ENCODE measurements at regions not wholly inside any gene's neighbourhood (a gene's known extent, or its start where the extent isn't known, plus 50 kb on each side); places are given as distances from the start of the nearest gene placed in this dataset.

DNA sequence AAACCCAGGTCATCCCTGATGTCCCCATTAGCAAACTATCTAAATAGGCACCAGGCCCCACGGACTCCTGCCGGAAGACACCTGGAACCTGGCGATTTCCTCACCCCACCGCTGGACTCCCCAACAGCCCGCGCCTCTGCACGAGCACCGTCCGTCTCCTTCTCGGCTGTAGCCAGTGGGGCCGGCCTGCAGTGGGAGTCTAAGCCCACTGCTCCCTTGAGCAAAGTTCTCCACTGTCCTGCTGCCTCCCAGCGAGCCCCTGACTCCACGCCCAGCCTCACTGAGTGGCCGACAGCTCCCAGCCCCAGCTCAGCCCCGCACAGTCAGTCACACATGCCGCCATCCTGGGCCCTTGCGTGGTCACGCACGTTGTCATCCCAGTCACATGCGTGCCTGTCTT is 211.3 kb upstream of the PPP2R2D start:
- DNase-seq (ENCODE audit: low read depth in 3 of 3): no peak

DNA sequence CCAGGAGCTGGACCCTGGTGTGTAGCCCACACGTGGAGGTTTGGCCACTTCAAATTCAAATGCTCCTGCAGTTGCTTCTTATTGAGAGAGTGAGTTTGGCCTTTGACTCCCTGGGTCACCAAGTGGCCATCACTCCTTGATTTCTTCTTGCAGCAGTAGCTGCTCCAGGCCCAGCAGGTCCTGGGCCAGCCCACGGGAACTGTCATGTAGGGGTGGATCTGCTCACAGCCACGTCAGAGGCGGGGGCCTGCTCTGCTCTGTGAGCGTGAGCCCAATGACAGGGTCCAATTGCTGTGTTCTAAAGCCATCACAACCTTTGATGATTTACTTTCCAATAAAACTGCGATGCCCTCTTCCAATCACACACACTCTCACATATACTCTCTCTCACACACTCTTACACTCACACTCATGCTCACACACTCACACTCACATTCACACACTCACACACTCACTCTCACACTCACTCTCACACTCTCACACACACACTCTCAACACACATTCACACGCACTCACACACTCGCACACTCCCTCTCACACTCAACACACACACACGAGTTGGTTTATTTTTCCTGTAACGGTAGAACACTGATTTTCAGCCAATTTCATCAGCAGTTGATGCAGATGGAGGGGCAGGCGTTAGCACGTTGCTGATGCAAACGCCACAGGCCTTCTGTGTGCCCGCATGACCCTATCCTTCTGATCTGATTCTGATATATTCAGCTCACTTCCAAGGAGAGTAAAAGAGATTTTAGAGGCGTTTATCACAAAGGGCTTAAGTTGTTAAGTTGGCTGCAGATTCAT is 210.7 kb upstream of the PPP2R2D start:
- DNase-seq (ENCODE audit: low read depth in 3 of 3): no peak

DNA sequence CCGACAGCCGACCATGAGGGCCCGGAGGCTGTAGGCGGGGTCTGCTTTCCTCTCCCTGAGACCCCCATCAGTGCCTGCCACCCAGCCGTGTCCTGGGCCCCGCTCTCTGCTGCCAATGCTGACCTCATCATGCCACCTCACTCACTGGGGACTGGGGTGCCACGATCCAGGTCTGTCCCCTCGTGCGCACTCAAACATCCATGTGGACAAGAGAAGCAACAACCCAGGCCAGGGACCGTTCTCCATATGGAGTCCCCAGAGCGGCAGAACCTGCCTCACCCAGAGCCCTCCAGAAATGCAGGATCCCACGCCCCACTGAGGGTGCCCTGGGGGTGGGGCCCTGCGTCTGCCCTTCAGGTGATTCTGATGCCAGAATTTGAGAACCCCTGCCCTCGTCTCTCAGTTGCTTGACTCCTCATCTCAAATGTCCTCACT is 210.0 kb upstream of the PPP2R2D start:
- DNase-seq (ENCODE audit: low read depth in 3 of 3): no peak

GRCh38 chr10:131691481-131692090 is 209.2 kb upstream of the PPP2R2D start:
- DNase-seq (ENCODE audit: low read depth in 3 of 3): no peak

DNA sequence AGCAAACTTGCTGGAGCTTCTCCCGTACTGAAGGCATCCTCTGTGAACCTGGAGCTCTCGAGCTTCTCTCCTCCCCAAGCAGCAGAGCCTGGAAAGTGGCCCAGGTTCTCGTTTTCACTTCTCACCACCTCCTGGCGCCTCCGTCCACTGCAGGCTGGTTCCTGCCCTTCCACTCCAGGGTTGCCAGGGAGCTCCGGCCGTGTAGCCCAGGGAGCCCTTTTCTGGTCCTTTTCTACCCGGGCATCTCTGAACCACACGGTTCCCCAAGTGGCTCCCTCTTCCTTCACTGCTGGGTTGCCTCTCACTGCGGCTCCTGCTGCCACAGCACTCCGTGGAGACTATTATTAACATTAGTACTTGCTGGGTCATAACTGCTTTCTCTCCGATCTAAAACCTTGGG is 208.6 kb upstream of the PPP2R2D start:
- no peak for DNase-seq (ENCODE audit: low read depth in 3 of 3)

- DNase-seq (ENCODE audit: low read depth in 3 of 3): no peak
Measured at GRCh38 chr10:131692686-131693334, 208.0 kb upstream of the PPP2R2D start.

DNA sequence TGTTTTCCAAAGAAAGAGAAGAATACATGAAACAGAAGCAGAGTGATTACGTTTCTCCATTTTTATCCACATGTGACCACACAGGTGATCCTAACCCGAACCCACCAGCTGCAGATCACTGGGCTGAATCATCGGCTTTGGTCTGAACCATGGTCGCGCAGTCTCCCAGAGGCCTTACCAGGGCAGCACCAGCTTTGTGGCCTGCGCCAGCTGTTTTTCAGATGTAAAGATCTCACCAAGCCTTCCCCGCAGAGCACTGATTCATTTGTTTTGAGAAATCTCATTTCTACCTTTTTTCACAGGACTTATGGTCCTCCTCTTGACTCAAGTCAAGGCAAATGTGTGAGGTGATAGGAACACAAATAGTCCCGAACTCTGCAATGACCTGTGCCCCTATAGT is 207.0 kb upstream of the PPP2R2D start:
- DNase-seq (ENCODE audit: low read depth in 3 of 3): no peak

GRCh38 chr10:131694168-131694780 is 206.5 kb upstream of the PPP2R2D start:
- no peak for DNase-seq (ENCODE audit: low read depth in 3 of 3)

- no peak for DNase-seq (ENCODE audit: low read depth in 3 of 3)
Measured at GRCh38 chr10:131694781-131695495, 205.9 kb upstream of the PPP2R2D start.

DNA sequence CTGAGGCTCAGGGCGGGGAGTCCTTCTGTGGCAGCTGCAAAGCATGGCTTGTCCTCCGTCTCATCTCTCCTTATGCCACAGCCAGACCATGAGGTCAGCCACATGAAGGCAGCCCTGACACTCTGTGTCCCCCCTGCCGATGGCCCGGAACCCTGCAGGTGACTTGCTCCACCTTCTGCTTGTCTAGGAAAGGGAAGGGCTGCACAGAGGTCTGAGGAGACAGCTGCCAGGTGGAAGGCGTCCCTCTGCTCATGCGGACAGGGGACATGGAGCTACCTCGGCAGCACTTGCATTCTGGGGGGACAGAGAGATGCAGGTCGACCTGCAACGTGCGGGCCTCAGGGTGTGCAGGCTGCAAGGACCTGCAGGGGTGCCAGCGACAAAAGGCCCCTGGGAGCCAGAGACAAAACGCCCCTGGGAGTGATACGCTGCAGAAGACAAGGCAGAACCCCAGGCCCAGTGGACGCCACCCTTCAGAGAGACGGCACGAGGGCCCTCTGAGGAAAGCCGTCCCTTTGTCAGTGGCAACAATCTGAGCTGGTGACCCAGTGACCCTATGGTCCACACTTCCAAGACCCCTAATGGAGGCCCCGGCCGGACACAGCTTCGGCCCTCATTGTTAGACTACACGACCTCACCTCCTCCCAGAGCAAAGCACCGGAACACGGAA is 205.2 kb upstream of the PPP2R2D start:
- DNase-seq (ENCODE audit: low read depth in 3 of 3): no peak

- DNase-seq (ENCODE audit: low read depth in 3 of 3): no peak
Measured at GRCh38 chr10:131697476-131698128, 203.2 kb upstream of the PPP2R2D start.

DNA sequence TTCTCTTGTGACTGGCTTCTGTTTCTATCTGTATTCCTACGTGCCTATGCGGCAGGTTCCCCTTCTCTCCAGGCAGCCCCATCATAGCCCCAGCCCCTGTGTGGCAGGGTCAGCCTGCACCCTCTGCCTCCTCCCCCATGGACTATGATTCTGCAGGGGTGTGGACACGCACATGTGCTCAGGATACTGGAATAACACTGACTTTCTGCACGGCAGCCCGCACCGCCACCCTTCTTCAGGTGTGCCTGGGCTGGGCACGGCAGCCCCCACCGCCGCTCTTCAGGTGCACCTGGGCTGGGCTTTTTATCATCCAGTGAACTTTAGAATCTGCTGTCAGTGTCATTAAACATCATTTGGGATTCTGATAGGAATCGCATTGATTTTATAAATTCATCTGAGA is 202.6 kb upstream of the PPP2R2D start:
- no peak for DNase-seq (ENCODE audit: low read depth in 3 of 3)

DNA sequence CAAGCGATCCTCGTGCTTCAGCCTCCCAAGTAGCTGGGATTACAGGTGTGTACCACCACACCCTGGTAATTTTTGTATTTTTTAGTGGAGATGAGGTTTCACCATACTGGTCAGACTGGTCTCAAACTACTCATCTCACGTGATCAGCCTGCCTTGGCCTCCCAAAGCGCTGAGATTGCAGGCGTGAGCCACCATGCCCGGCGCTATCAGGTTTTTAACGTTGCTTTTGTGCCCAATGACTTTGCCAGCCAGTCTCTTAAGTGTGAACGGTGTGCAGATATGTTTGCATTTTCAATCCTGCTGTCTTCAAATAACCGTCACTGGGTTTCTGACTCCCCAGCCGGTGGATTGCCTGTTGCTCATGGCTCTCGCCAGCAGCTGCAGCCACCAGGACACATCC is 201.8 kb upstream of the PPP2R2D start:
- no peak for DNase-seq (ENCODE audit: low read depth in 3 of 3)

DNA sequence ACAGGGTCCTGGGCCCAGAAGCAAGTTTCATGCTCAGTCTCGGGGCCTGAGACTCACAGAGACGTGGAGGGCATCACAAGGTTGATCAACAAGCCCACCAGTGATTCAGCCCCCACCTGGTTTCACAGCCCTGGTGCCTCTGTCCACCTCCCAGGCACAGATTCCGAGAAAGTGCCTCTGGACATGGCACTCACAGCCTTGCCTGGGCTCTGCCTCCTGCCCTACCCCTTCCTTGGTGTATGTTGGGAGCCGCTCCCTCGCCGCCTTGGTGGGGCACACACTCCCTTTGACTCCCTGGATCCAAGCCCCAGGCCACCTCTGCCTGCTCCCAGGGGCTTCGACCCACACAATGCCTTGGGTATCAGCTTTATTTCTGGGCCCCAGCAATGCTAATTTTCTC is 200.8 kb upstream of the PPP2R2D start:
- DNase-seq (ENCODE audit: low read depth in 3 of 3): no peak

DNA sequence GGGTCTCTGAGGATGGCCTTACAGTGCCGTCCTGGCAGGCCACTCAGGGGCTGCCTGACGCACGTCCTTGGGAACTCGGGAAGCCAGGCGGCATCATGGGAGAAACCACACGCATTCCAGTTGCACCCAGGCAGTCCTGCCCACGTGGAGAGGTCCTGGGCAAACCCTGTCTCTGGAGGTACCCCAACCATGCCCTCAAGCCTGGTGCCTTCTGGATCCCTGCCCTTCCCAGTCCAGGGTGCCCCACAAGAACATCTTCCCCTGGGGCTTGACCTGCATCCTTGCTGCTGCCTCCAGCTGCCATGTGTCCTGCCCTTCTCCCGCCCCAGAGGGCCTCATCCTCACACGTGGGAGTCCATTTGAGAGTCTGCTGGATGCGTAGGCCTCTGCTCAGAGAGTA is 200.3 kb upstream of the PPP2R2D start:
- no peak for DNase-seq (ENCODE audit: low read depth in 3 of 3)

DNA sequence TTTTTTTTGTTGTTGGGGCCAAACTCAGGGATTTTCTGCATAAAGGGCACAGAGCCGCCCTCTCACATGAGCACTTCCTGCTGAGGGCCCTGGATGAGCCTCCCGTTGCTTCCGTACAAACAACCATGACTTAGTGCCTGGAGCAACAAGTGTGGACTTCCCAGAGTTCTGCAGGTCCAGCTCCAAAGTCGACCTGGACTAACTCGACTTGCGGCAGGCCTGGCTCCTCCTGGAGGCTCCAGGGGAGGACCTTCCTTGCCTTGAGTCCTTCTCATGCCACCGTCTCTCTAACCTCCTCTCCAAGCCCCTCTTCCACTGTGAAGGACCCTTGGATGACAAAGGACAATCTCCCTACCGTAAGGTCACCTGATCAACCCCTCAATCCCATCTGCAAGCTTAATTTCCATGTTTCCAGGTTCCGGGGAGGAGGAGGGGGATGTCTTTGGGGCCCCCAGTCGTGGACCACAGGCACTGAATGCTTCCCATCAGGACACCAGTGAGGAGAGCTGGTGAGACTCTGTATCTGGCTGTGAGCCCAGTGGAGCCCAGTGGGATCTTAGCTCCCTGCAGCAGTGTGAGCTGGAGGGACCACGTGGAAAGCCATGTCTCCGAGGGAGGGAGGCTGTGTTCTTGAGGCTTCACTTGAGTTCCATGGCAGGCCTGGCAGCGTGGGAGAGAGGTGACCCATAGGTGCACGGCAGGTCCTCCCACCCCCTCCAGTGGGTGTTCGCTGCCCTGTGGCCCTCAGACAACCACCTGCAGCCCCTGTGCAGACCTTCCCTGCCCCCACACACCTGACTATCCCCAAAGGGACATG is 199.5 kb upstream of the PPP2R2D start:
- DNase-seq (ENCODE audit: low read depth in 3 of 3): no peak

GRCh38 chr10:131702531-131703356 is 198.1 kb upstream of the PPP2R2D start:
- DNase-seq (ENCODE audit: low read depth in 3 of 3): no peak

GRCh38 chr10:131703541-131703940 is 197.3 kb upstream of the PPP2R2D start:
- no peak for DNase-seq (ENCODE audit: low read depth in 3 of 3)

DNA sequence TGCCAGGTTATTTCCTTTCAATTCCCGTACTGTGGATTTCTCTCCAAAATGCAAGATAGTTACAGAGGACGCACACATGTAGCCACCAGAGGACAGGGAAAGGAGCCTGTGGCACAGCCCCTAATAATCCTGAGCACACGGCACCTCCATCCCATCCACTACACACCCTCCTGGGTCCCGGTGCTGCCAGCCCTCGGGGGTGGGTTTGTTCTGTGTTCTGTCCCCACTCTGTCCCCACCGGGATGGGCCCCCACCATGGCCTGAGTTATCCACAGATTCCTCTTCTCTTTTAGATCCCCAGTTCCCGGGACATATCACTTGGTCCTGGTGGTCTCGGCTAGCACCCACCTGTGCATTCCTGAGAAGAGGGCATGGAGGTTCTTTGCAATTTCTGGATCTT is 196.9 kb upstream of the PPP2R2D start:
- DNase-seq (ENCODE audit: low read depth in 3 of 3): no peak

Measured in stimulated activated CD4-positive, alpha-beta T cell treated with anti-CD3 and anti-CD28 coated beads, TNF-alpha, amount 100 ng/mL, for 4 hours (primary cell).